Lower lobe of right lung (tissue), 2 donors: ENCODE measurements at regions not wholly inside any gene's neighbourhood (a gene's known extent, or its start where the extent isn't known, plus 50 kb on each side); places are given as distances from the start of the nearest gene placed in this dataset.
"Not testable (repeated sequence)": the region's sequence is repeated elsewhere in the genome, so short reads cannot be mapped to it uniquely, and the experiment has no call there.

Experiments used
- ATAC-seq, 2 donors: fragments of 200-7000 bp; cut with Tn5 transposase; one replicate each; pipeline ENCODE4 v1.9.1; 2020 to 2022; ENCODE audit warnings: mild to moderate bottlenecking in 2 of 2, moderate library complexity in 2 of 2
- DNase-seq: peaks from one replicate; pipeline ENCODE4 v3.0.0-alpha.2; 2020
- H3K27ac ChIP-seq: fragments of 200-600 bp; one replicate; pipeline ENCODE4 v1.8.0; 2022
- H3K27me3 ChIP-seq: fragments of 200-600 bp; one replicate; pipeline ENCODE4 v1.8.0; 2022; ENCODE audit warnings: low read depth
- H3K36me3 ChIP-seq: fragments of 200-600 bp; one replicate; pipeline ENCODE4 v1.8.0; 2022; ENCODE audit warnings: mild to moderate bottlenecking
- H3K4me1 ChIP-seq: fragments of 200-600 bp; one replicate; pipeline ENCODE4 v1.8.0; 2022
- H3K4me3 ChIP-seq: fragments of 200-600 bp; one replicate; pipeline ENCODE4 v1.8.0; 2022; ENCODE audit warnings: mild to moderate bottlenecking
- H3K9me3 ChIP-seq: fragments of 200-600 bp; one replicate; pipeline ENCODE4 v1.8.0; 2022
- intact Hi-C: fragments of 100-400 bp; cut with DNase I; formaldehyde crosslinking; loops from one replicate; pipeline ENCODE4 v1.11.0; 2022
- TF ChIP-seq, protein P1 (sequence below): fragments of 200-600 bp; IDR thresholded peaks from one replicate; pipeline ENCODE4 v1.8.0; 2022; ENCODE audit warnings: antibody characterized with exemption, mild to moderate bottlenecking
- donor health status: DM: no; HTN: yes; CAD: no; lungs with severe emphysema.

GRCh38 chr11:41533761-41534160 lies 74.3 kb upstream of the LRRC4C start:
- no peak for ATAC-seq
- no peaks in the 10 kb centered on the region for H3K27me3 ChIP-seq

DNA sequence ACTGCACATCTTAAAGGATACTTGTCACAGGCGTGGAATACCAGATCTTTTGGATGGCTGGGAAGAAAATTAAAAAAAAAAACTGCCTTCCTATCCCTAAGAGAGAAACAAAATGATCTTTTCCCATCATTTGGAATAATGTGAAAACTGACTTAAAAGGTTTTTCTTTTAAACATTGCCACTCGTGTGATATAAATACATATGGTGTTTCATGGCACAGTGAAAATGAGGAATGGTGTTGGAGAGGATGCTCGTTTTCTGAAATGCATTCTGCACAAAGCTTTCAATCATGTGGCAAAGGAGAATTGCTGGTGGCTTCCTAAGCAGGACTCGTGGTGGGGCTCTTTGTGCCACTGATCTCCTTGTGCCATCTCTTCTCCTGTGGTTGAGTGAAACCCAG lies 74.9 kb upstream of the LRRC4C start:
- H3K36me3 ChIP-seq: no peaks in the 10 kb centered on the region
- no peak overlapping the region for H3K27ac ChIP-seq
- no peak for DNase-seq
- no peaks in the 10 kb centered on the region for H3K27me3 ChIP-seq
- H3K4me3 ChIP-seq: no peak overlapping the region
- H3K4me1 ChIP-seq: no peaks in the 10 kb centered on the region
- intact Hi-C loops: no loop called here
- ATAC-seq: no peak
- TF ChIP-seq, protein P1, sequence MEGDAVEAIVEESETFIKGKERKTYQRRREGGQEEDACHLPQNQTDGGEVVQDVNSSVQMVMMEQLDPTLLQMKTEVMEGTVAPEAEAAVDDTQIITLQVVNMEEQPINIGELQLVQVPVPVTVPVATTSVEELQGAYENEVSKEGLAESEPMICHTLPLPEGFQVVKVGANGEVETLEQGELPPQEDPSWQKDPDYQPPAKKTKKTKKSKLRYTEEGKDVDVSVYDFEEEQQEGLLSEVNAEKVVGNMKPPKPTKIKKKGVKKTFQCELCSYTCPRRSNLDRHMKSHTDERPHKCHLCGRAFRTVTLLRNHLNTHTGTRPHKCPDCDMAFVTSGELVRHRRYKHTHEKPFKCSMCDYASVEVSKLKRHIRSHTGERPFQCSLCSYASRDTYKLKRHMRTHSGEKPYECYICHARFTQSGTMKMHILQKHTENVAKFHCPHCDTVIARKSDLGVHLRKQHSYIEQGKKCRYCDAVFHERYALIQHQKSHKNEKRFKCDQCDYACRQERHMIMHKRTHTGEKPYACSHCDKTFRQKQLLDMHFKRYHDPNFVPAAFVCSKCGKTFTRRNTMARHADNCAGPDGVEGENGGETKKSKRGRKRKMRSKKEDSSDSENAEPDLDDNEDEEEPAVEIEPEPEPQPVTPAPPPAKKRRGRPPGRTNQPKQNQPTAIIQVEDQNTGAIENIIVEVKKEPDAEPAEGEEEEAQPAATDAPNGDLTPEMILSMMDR: no peak
- H3K9me3 ChIP-seq: no peaks in the 10 kb centered on the region

More at GRCh38 chr11:41533761-41534160, 74.3 kb upstream of the LRRC4C start:
- no peaks in the 10 kb centered on the region for H3K9me3 ChIP-seq
- intact Hi-C loops: no loop called here
- H3K27ac ChIP-seq: no peak overlapping the region
- H3K4me1 ChIP-seq: no peaks in the 10 kb centered on the region
- DNase-seq: no peak
- TF ChIP-seq, protein P1: no peak
- H3K36me3 ChIP-seq: no peaks in the 10 kb centered on the region
- no peak overlapping the region for H3K4me3 ChIP-seq

- TF ChIP-seq, protein P1: no peak
- Histone ChIP-seq H3K36me3 (no peaks in the 10 kb centered on the region), H3K9me3 (no peaks in the 10 kb centered on the region), H3K4me3 (no peak overlapping the region), H3K27ac (no peak overlapping the region), H3K4me1 (no peaks in the 10 kb centered on the region), H3K27me3 (no peaks in the 10 kb centered on the region)
- intact Hi-C loops: no loop called here
- no peak for DNase-seq
- ATAC-seq: no peak
Observed at GRCh38 chr11:41534861-41535260, 75.4 kb upstream of the LRRC4C start.

- ATAC-seq (no peak), DNase-seq (no peak)
- Histone ChIP-seq H3K9me3 (no peaks in the 10 kb centered on the region), H3K36me3 (no peaks in the 10 kb centered on the region), H3K4me1 (no peaks in the 10 kb centered on the region), H3K27ac (no peak overlapping the region), H3K4me3 (no peak overlapping the region), H3K27me3 (no peaks in the 10 kb centered on the region)
- intact Hi-C loops: no loop called here
- TF ChIP-seq, protein P1: no peak
Observed at GRCh38 chr11:41536021-41536568, 76.6 kb upstream of the LRRC4C start.

- H3K36me3 ChIP-seq, DNase-seq, H3K27me3 ChIP-seq, intact Hi-C loops, H3K27ac ChIP-seq, H3K4me3 ChIP-seq, H3K4me1 ChIP-seq, H3K9me3 ChIP-seq, ATAC-seq: not testable (repeated sequence)
Observed at GRCh38 chr11:41544902-41545301, 85.5 kb upstream of the LRRC4C start.

GRCh38 chr11:41578421-41579051 lies 119.1 kb upstream of the LRRC4C start:
- H3K27me3 ChIP-seq: no peaks in the 10 kb centered on the region
- no peaks in the 10 kb centered on the region for H3K36me3 ChIP-seq
- H3K4me1 ChIP-seq: no peaks in the 10 kb centered on the region
- TF ChIP-seq, protein P1: no peak
- H3K4me3 ChIP-seq: no peak overlapping the region
- intact Hi-C loops: no loop called here
- no peak for DNase-seq
- no peaks in the 10 kb centered on the region for H3K9me3 ChIP-seq
- ATAC-seq: no peak
- no peak overlapping the region for H3K27ac ChIP-seq
